A549 (cell line): ENCODE measurements at regions not wholly inside any gene's neighbourhood (a gene's known extent, or its start where the extent isn't known, plus 50 kb on each side); places are given as distances from the start of the nearest gene placed in this dataset.

ENCODE experiments used
- ATAC-seq, 2 experiments: fragments of 200-7000 bp in 1 of 2; fragments of >200 bp in 1 of 2; cut with Nextera tagmentation in 1 of 2; cut with Tn5 transposase in 1 of 2; 3 replicates each; pipeline versions ENCODE4 v1.8.0 to v1.9.1; 2018 to 2020; ENCODE audit warnings: mild to moderate bottlenecking in 1 of 2, moderate library complexity in 1 of 2
- CTCF ChIA-PET: fragments of 300-600 bp; sonication (Branson Sonifier 250); formaldehyde crosslinking; extraction: SDS; loops from one replicate; lab custom pipeline; 2021; ENCODE audit warnings: antibody characterized with exemption, inconsistent platforms; lab: Yijun Ruan, JAX
- POLR2A ChIA-PET: fragments of 350-600 bp; formaldehyde crosslinking; extraction: SDS; loops from one replicate; lab custom pipeline; 2021; ENCODE audit warnings: antibody characterized with exemption, inconsistent platforms; lab: Yijun Ruan, JAX
- DNase-seq, 2 experiments: peaks; one replicate each; pipeline versions ENCODE4 v3.0.0 to v3.0.0-alpha.2; 2011 to 2016; ENCODE audit warnings: low read depth in 1 of 2, low spot score in 1 of 2
- FAIRE-seq: peaks from 2 replicates; lab custom pipeline; 2011; peaks lifted over from hg19 to GRCh38; lab: Jason Lieb, UNC
- H3K27ac ChIP-seq, 2 experiments: fragments of >200 bp; sonication (Bioruptor Twin); formaldehyde crosslinking; 3 replicates each; pipeline ENCODE4 v1.5.1; 2016 to 2017
- H3K4me1 ChIP-seq: fragments of >200 bp; sonication (Bioruptor Twin); formaldehyde crosslinking; 3 replicates; pipeline ENCODE4 v1.6.1; 2016
- H3K4me2 ChIP-seq: fragments of >200 bp; sonication (Bioruptor Twin); formaldehyde crosslinking; 3 replicates; pipeline ENCODE4 v1.6.1; 2016
- H3K4me3 ChIP-seq: fragments of >200 bp; sonication (Bioruptor Twin); formaldehyde crosslinking; 3 replicates; pipeline ENCODE4 v1.5.1; 2016
- H3K9me3 ChIP-seq: fragments of >200 bp; sonication (Bioruptor Twin); formaldehyde crosslinking; 3 replicates; pipeline ENCODE4 v1.6.1; 2016
- CBX2 ChIP-seq: fragments of 200-600 bp; sonication (generic); IDR thresholded peaks from 2 replicates; pipeline ENCODE4 v1.6.1; 2016; ENCODE audit warnings: low read depth, mild to moderate bottlenecking, borderline replicate concordance
- CEBPB ChIP-seq, 2 experiments: fragments of >200 bp in 1 of 2; sonication (Bioruptor Twin) in 1 of 2; formaldehyde crosslinking in 1 of 2; IDR thresholded peaks; 2 replicates each; pipeline ENCODE4 v1.6.1; 2012 to 2016
- CHD2 ChIP-seq: fragments of 150-350 bp; IDR thresholded peaks from 2 replicates; pipeline ENCODE4 v1.6.1; 2014; ENCODE audit warnings: low read length; ENCODE audit not compliant: partially characterized antibody
- EHF ChIP-seq: fragments of 250-450 bp; sonication (Bioruptor Pico); IDR thresholded peaks from 2 replicates; pipeline ENCODE4 v1.5.0; 2020; ENCODE audit warnings: mild to moderate bottlenecking
- ESRRA ChIP-seq: fragments of 150-350 bp; IDR thresholded peaks from 2 replicates; pipeline ENCODE4 v1.6.1; 2014; ENCODE audit warnings: mild to moderate bottlenecking, low read length, borderline replicate concordance
- FOSB ChIP-seq: fragments of 250-450 bp; sonication (Bioruptor Pico); IDR thresholded peaks from 2 replicates; pipeline ENCODE4 v1.5.0; 2020; ENCODE audit warnings: mild to moderate bottlenecking, moderate library complexity
- FOSL2 ChIP-seq, 2 experiments: fragments of 450-650 bp in 1 of 2; fragments of >200 bp in 1 of 2; sonication (Bioruptor Twin) in 1 of 2; formaldehyde crosslinking; IDR thresholded peaks; 2 replicates each; pipeline versions ENCODE4 v1.5.0 to v1.6.1; 2016 to 2020; ENCODE audit warnings: mild to moderate bottlenecking in 1 of 2, moderate library complexity in 1 of 2
- HDAC2 ChIP-seq: fragments of 200-600 bp; sonication (generic); IDR thresholded peaks from 2 replicates; pipeline ENCODE4 v1.6.1; 2016
- HEYL ChIP-seq: fragments of 250-450 bp; sonication (Bioruptor Pico); IDR thresholded peaks from 2 replicates; pipeline ENCODE4 v1.8.0; 2021; ENCODE audit warnings: mild to moderate bottlenecking, moderate library complexity
- HOXB13 ChIP-seq: fragments of 250-450 bp; sonication (Bioruptor Pico); IDR thresholded peaks from 2 replicates; pipeline ENCODE4 v1.5.0; 2020; ENCODE audit warnings: low read depth, mild to moderate bottlenecking, moderate library complexity
- HOXB5 ChIP-seq: fragments of 250-450 bp; sonication (Bioruptor Pico); IDR thresholded peaks from 2 replicates; pipeline ENCODE4 v1.5.0; 2020; ENCODE audit warnings: mild to moderate bottlenecking, moderate library complexity
- KDM1A ChIP-seq: fragments of 200-600 bp; sonication (generic); IDR thresholded peaks from 2 replicates; pipeline ENCODE4 v1.6.1; 2016; ENCODE audit warnings: low read depth, mild to moderate bottlenecking
- MYC ChIP-seq: IDR thresholded peaks from 2 replicates; pipeline ENCODE4 v1.6.1; 2012; ENCODE audit warnings: mild to moderate bottlenecking, inconsistent platforms, low read length, improper control_type of control experiment, borderline replicate concordance
- NFE2L2 ChIP-seq: fragments of 150-350 bp; conservative IDR thresholded peaks from 2 replicates; pipeline ENCODE4 v1.6.1; 2014; ENCODE audit warnings: low read length
- NR3C1 ChIP-seq: fragments of >200 bp; sonication (Bioruptor Twin); formaldehyde crosslinking; IDR thresholded peaks from 3 replicates; pipeline ENCODE4 v1.6.1; 2017
- PHF8 ChIP-seq: fragments of 200-600 bp; sonication (generic); IDR thresholded peaks from 2 replicates; pipeline ENCODE4 v1.6.1; 2016; ENCODE audit warnings: low read depth, mild to moderate bottlenecking, antibody characterized with exemption, moderate library complexity, borderline replicate concordance
- RFX5 ChIP-seq: fragments of 450-650 bp; IDR thresholded peaks from 2 replicates; pipeline ENCODE4 v1.7.1; 2014; ENCODE audit warnings: antibody characterized with exemption, mild to moderate bottlenecking, moderate library complexity
- RNF2 ChIP-seq: fragments of 200-600 bp; sonication (generic); IDR thresholded peaks from 2 replicates; pipeline ENCODE4 v1.6.1; 2016; ENCODE audit warnings: low read depth, mild to moderate bottlenecking, antibody characterized with exemption, moderate library complexity, borderline replicate concordance
- TP53 ChIP-seq: fragments of 250-450 bp; sonication (Bioruptor Pico); IDR thresholded peaks from 2 replicates; pipeline ENCODE4 v1.5.0; 2021; ENCODE audit warnings: mild to moderate bottlenecking, moderate library complexity
- ZFP36 ChIP-seq: fragments of 450-650 bp; IDR thresholded peaks from 2 replicates; pipeline ENCODE4 v1.6.1; 2014; ENCODE audit warnings: borderline replicate concordance; ENCODE audit not compliant: partially characterized antibody
- WGBS: methylation state at CpG from one replicate; pipeline ENCODE4 v1.1.6; 2017; ENCODE audit errors: missing lambda C conversion rate; 5-methylcytosine and 5-hydroxymethylcytosine counted together
- TF ChIP-seq, protein P1 (sequence below): fragments of 250-450 bp; sonication (Bioruptor Pico); IDR thresholded peaks from 2 replicates; pipeline ENCODE4 v1.5.0; 2021; ENCODE audit warnings: mild to moderate bottlenecking, moderate library complexity, borderline replicate concordance
- TF ChIP-seq, protein P2 (sequence below): fragments of 150-350 bp; IDR thresholded peaks from 2 replicates; pipeline ENCODE4 v1.6.1; 2014; ENCODE audit warnings: low read depth, mild to moderate bottlenecking, low read length
- TF ChIP-seq, protein P3 (sequence below): IDR thresholded peaks from 2 replicates; pipeline ENCODE4 v1.6.1; 2012; ENCODE audit warnings: low read depth, borderline replicate concordance
- TF ChIP-seq, protein P4 (sequence below): fragments of >200 bp; sonication (Bioruptor Twin); formaldehyde crosslinking; IDR thresholded peaks from 2 replicates; pipeline ENCODE4 v1.6.1; 2016

DNA sequence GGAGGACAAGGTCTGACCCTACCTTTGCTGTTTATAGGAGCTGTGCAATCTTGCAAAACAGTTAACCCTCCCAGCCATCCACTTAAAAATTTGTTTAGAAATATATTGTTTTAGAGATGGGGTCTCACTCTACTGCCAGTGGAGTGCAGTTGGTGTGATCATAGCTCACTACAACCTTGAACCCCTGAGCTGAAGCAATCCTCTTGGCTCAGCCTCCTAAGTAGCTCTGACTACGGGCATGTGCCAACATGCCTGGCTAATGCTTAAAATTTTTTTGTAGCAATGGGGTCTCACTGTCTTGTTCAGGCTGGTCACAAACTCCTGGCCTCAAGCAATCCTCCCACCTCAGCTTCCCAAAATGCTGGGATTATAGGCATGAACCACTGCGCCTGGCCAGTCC is 120.2 kb upstream of the PJA2 start:
- DNase-seq (no peak), FAIRE-seq (no peak), ATAC-seq (no peak)
- 39% methylated on average over 2 of the region's 2 CpGs for WGBS
- TF ChIP-seq ESRRA = no peak
- TF ChIP-seq NR3C1 = no peak
- TF ChIP-seq PHF8 = no peak
- no peak for TF ChIP-seq KDM1A
- no peak for TF ChIP-seq HEYL (CRISPR knock-in tag)
- TF ChIP-seq, protein P1, sequence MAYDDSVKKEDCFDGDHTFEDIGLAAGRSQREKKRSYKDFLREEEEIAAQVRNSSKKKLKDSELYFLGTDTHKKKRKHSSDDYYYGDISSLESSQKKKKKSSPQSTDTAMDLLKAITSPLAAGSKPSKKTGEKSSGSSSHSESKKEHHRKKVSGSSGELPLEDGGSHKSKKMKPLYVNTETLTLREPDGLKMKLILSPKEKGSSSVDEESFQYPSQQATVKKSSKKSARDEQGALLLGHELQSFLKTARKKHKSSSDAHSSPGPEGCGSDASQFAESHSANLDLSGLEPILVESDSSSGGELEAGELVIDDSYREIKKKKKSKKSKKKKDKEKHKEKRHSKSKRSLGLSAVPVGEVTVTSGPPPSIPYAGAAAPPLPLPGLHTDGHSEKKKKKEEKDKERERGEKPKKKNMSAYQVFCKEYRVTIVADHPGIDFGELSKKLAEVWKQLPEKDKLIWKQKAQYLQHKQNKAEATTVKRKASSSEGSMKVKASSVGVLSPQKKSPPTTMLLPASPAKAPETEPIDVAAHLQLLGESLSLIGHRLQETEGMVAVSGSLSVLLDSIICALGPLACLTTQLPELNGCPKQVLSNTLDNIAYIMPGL (CRISPR knock-in tag) = no peak
- TF ChIP-seq, protein P2, sequence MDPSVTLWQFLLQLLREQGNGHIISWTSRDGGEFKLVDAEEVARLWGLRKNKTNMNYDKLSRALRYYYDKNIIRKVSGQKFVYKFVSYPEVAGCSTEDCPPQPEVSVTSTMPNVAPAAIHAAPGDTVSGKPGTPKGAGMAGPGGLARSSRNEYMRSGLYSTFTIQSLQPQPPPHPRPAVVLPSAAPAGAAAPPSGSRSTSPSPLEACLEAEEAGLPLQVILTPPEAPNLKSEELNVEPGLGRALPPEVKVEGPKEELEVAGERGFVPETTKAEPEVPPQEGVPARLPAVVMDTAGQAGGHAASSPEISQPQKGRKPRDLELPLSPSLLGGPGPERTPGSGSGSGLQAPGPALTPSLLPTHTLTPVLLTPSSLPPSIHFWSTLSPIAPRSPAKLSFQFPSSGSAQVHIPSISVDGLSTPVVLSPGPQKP = no peak
- TF ChIP-seq, protein P3, sequence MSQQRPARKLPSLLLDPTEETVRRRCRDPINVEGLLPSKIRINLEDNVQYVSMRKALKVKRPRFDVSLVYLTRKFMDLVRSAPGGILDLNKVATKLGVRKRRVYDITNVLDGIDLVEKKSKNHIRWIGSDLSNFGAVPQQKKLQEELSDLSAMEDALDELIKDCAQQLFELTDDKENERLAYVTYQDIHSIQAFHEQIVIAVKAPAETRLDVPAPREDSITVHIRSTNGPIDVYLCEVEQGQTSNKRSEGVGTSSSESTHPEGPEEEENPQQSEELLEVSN = no peak
- TF ChIP-seq RFX5 = no peak
- TF ChIP-seq CBX2 = no peak
- TF ChIP-seq, protein P4, sequence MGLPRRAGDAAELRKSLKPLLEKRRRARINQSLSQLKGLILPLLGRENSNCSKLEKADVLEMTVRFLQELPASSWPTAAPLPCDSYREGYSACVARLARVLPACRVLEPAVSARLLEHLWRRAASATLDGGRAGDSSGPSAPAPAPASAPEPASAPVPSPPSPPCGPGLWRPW = no peak
- TF ChIP-seq FOSL2 (IDR thresholded peaks at IDR 0.05) = no peak
- TF ChIP-seq FOSL2 (CRISPR knock-in tag; IDR thresholded peaks at IDR 0.05) = no peak
- no peak for TF ChIP-seq ZFP36
- no peak for TF ChIP-seq MYC
- no peak for TF ChIP-seq EHF (CRISPR knock-in tag)
- no peak for TF ChIP-seq CHD2
- no peak for TF ChIP-seq HOXB5 (CRISPR knock-in tag)
- no peak for TF ChIP-seq NFE2L2
- H3K4me3 ChIP-seq = no peak overlapping the region
- ChIA-PET CTCF (interaction anchor here (0.9 kb wide), 1 partner anchor 888 kb away, joined by 3 read pairs; no protein-coding TSS in a partner anchor), POLR2A (no interaction called here)
- no peaks in the 10 kb centered on the region for H3K4me1 ChIP-seq
- no peak overlapping the region for H3K4me2 ChIP-seq
- H3K27ac ChIP-seq = no peak overlapping the region
- H3K9me3 ChIP-seq = no peaks in the 10 kb centered on the region

GRCh38 chr5:109529520-109529919 is 119.7 kb upstream of the PJA2 start:
- WGBS = 18% methylated on average over 2 of the region's 2 CpGs
- ChIA-PET POLR2A (no interaction called here), CTCF (interaction anchor here (0.9 kb wide), 1 partner anchor 888 kb away, joined by 3 read pairs; no protein-coding TSS in a partner anchor)
- no peaks in the 10 kb centered on the region for H3K9me3 ChIP-seq
- H3K4me3 ChIP-seq = no peak overlapping the region
- H3K4me2 ChIP-seq = no peak overlapping the region
- ATAC-seq (no peak), DNase-seq (no peak), FAIRE-seq (no peak)
- no peak for TF ChIP-seq CHD2
- no peak for TF ChIP-seq RNF2
- no peak for TF ChIP-seq HOXB13 (CRISPR knock-in tag)
- TF ChIP-seq CEBPB (IDR thresholded peaks at IDR 0.05) = no peak
- no peak for TF ChIP-seq FOSL2 (IDR thresholded peaks at IDR 0.05)
- no peak for TF ChIP-seq FOSL2 (CRISPR knock-in tag; IDR thresholded peaks at IDR 0.05)
- no peak for TF ChIP-seq FOSB (CRISPR knock-in tag)
- TF ChIP-seq, protein P3 = no peak
- no peak for TF ChIP-seq TP53
- TF ChIP-seq HDAC2 = no peak
- no peak overlapping the region for H3K27ac ChIP-seq
- H3K4me1 ChIP-seq = no peaks in the 10 kb centered on the region
